SK-N-MC (cell line): ENCODE measurements at regions not wholly inside any gene's neighbourhood (a gene's known extent, or its start where the extent isn't known, plus 50 kb on each side); places are given as distances from the start of the nearest gene placed in this dataset.

Experiments used
- EZH2 ChIP-seq: fragments of 200-600 bp; sonication (generic); IDR thresholded peaks from one replicate; pipeline ENCODE4 v1.6.1; 2017; ENCODE audit warnings: antibody characterized with exemption
- FOXP2 ChIP-seq: optimal IDR thresholded peaks from 2 replicates; pipeline ENCODE3; 2011; ENCODE audit warnings: mild to moderate bottlenecking, moderate library complexity; ENCODE audit not compliant: insufficient read depth; ENCODE audit errors: extremely low read length, control extremely low read depth
- POLR2AphosphoS5 ChIP-seq: IDR thresholded peaks from 2 replicates; pipeline ENCODE4 v1.6.1; 2012; ENCODE audit warnings: mild to moderate bottlenecking, low read depth, low read length, borderline replicate concordance

DNA sequence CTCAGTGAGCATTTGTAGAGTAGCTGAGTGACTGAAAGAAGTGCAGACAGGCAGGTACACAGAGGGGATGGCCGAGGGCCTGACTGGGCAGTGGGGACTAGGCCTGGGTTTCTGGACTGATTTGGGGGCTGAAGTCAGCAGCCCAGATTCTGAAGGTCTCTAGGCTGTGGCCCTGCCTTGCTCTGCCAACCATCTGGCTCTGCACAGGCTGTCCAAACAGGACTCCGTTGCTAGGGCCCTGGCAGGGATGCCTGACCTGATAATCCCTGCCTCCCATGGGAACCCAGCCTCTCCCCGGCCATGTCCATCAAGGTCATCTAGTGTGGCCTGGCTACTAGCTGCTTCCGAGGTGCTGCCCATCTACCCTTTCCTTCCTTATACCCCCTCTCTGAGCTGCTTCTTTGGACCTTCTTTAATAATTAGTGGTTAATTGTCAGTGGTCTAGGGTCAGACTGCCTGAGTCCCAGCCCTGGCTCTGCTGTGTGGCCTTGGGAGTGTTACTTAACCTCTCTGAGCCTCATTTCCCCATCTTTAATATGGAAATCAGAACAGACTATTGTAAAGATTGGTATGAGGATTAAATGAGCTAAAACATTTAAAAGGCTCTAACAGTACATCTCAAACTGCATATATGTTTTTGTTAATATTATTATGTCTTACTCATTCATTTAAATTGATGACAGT is 137.9 kb downstream of the VEGFA start:
- TF ChIP-seq POLR2AphosphoS5 = no peak
- no peak for TF ChIP-seq EZH2
- no peak for TF ChIP-seq FOXP2
